NCI-H345 treated with DMSO at 0.1 percent for 48 hours (cell line): ENCODE measurements at regions not wholly inside any gene's neighbourhood (a gene's known extent, or its start where the extent isn't known, plus 50 kb on each side); places are given as distances from the start of the nearest gene placed in this dataset.

Source experiments
- DNase-seq: peaks from one replicate; lab custom pipeline; 2025; ENCODE audit not compliant: unreplicated experiment; lab: John Stamatoyannopoulos, UW

DNA sequence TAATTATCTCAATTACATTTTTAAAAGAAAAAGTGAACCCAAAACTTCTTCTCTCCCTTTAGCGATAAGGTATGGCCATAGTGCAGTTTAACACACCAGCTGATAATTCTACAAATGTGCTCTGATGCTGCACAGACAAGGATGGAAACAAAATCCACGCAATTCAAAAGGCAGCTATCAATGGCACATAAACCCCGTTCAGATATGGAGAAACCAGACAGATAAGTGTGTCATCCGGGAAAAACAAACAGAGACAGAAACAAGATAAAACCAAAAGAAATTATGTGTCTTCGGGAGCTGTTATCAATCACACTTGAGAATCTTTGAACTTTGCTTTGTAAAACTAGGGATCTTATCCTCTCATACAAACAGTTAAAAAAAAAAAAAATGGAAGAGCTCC lies 73.6 kb downstream of the SIPA1L2 start:
- no peak for DNase-seq

- no peak for DNase-seq
These were observed 74.3 kb downstream of the SIPA1L2 start for GRCh38 chr1:232555494-232556210.

DNA sequence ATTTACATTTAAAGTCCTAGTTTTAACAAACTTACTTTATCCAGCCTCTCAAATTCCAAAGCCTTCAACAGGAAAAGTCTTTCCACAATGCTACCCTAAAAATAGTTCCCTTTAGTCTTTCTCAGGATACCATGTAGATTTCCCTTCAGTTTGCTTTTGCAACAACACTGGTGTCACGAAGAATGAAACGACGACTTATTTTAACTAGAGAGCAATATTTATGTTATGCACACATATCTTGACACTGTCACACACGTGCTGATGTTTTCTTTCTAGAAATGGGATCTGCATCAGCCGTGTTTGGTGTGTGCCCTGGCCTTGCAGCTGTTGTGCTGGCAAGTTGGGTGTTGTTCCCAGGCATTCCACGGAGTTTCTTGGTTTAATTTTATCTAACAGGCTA lies 75.5 kb downstream of the SIPA1L2 start:
- DNase-seq: no peak

GRCh38 chr1:232553809-232554208 lies 76.1 kb downstream of the SIPA1L2 start:
- DNase-seq: no peak

- DNase-seq: no peak
These were observed 76.7 kb downstream of the SIPA1L2 start for GRCh38 chr1:232553050-232553754.

DNA sequence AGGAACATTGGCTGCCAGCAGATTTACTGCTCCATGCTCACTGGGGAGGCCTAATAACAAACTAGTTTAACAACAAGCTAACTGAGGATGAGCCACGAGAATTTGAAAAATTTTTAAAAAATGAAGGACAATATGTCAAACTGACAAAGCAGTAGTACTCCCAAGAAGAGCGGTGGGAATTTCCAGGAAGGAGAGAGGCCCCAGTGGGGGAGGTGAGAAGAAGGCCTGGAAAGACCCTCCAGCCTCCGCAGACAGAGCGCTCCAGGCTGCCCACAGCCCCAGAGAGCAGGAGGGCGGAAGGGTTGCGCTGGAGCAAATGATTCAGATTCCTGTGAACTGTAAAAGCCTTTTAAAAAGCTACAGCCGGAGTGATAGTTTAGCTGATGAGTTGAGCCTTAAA lies 78.5 kb downstream of the SIPA1L2 start:
- DNase-seq: no peak

DNA sequence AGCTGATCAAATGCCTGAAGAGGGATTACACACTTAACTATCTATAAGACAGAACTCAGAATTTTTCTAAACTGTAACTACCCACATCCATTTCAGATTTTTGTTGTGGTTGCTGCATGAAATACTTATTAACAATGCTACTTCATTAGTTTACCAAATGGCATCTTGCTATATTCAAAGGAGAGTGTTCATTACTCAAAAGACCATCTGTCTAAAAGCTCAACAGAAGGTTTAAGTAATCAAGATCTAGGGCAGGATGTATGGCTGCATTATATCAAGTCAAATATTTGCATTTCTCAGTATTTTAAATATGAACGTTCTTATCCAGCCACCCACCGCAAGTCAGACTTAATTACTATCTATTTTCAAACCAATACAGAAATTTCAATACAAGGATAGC lies 79.9 kb downstream of the SIPA1L2 start:
- DNase-seq: no peak

DNA sequence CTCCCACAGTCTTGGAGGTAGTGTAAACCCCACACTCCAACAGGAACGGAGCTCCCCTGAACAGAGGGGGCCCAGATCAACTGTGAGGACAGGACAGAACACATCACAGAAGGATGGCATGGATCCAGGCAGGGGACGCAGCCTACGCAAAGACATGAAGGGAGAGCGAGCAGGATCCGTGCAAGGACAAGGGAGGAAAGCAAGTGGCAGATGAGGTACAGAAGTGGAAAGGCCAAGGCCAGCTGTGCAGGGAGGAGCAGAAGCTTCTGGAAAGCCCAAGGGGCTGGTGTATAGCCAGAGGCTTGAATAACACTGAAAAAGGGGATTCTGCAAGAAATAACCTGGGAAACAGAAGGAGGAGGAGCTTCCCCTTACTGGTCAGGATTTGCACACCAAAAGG lies 81.2 kb downstream of the SIPA1L2 start:
- DNase-seq: no peak

- peak; percentile 9 for DNase-seq
These were observed 81.9 kb downstream of the SIPA1L2 start for GRCh38 chr1:232547938-232548484.

GRCh38 chr1:232542633-232543593 lies 87.0 kb downstream of the SIPA1L2 start:
- DNase-seq: peak; percentile 53

DNA sequence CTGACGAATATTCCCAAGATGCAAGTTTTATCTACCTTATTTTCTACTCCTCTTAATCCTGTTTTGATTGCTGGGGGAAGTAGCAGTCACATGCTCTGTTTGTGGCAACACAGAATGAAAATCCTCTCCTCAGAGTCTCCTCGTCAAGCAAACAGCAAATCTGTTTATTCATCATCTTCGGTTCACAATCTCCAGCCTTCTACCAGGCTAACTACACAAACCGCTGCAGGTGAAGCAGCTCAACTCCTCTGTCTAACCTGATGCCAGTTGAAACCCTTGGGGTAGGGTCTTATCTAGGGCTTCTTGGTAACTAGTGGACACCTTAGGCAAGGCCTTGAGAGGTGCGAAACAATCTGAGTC lies 91.0 kb downstream of the SIPA1L2 start:
- DNase-seq: no peak

- DNase-seq: peak; percentile 8
These were observed 91.5 kb downstream of the SIPA1L2 start for GRCh38 chr1:232538224-232538942.

DNA sequence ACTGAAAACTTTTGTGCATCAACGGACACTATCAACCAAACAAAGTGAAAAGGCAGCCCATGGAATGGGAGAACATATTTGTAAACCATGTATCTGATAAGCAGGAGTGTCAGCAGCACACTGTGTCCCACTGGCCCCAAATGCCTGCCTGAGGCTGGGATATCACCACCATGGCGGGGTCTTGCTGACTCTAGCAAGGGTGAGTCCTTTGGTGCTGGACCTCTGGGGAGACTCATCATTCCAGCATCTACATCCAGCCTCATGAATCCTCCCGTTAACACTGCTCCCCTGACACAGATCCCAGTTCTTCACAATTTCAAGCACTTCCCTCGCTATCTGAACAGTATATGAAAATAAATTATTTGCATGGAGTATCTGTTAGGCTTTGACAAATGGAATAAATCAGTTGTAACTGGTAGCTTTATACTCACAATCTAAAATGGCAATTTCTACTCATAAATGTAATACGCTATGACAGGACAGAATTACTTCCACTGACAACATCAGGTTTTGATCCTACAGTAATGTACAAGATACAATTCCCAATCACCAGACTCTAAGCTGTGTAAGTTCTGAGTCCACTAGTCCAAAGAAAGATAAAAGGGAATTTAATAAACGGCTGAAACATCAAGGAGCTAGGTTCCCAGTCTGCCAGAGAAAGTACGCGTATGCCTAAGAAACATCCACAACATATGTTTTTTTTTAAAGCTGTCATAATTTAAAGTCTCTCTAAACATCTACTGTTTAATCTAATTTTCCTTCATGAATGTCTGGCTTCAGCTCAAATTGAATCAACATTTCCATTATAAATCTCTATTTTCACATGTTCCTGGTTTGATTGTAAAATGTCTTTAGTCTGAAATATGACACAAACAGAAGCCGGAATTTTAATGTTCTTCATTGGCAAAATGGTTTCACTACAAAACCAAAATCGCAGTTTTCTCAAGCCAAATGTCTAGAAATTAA lies 95.1 kb downstream of the SIPA1L2 start:
- no peak for DNase-seq

DNA sequence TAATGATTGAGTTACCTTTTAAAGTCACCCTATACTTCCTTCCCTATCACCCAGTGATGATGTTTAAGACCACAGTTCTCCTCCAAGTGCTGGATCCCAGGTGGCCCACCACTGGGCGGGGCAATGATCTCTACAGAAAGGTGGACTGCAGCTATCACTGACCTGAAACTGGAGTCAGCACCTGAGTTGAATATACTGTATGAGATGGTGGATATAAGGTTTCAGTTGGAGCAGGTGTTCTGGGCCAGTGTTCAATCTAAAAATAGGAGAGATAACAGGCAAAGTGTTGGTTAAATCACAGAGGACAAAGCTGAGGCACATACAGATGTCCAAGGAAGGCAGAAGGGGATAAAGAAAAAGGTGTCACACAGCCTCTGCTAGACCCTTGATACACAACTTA lies 96.6 kb downstream of the SIPA1L2 start:
- DNase-seq: no peak

GRCh38 chr1:232532901-232533300 lies 97.0 kb downstream of the SIPA1L2 start:
- no peak for DNase-seq

GRCh38 chr1:232531291-232531690 lies 98.6 kb downstream of the SIPA1L2 start:
- no peak for DNase-seq

- no peak for DNase-seq
These were observed 100.2 kb downstream of the SIPA1L2 start for GRCh38 chr1:232529747-232530146.

DNA sequence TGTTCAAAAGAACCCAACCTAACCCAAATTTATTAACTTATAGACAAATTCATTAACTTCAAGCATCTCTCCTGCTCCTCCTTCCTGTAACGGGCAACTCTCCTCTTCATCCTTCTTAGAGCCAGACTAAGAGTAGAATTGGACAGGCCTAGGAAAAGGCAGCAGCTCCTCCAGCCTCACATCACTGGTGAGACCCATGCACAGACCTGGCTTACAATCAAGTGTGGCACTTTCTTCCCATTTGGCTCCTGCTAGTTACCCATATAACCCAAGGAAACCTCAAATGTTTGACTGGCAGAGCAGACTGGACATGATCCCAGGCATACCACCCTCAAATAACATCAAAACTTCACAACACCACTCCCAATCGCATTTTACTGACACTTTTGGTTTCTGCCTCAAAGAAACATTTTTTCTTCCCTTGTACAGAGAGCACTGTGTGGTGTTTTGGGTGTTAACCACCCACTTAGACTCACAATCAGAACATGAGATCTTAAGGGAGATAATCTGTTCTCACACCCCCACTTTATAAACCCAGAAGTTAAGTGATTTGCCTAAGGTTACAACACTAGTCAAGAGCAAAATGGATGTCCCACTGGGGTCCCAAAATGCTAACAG lies 101.4 kb downstream of the SIPA1L2 start:
- no peak for DNase-seq

GRCh38 chr1:232524056-232524455 lies 105.9 kb downstream of the SIPA1L2 start:
- DNase-seq: no peak
